DND-41 (cell line): ENCODE measurements at regions not wholly inside any gene's neighbourhood (a gene's known extent, or its start where the extent isn't known, plus 50 kb on each side); places are given as distances from the start of the nearest gene placed in this dataset.

Experiments used
- CTCF ChIP-seq: IDR thresholded peaks from 2 replicates; pipeline ENCODE4 v1.5.1; 2012; ENCODE audit warnings: borderline replicate concordance, low read length, moderate library complexity, mild to moderate bottlenecking; ENCODE audit not compliant: poor library complexity, severe bottlenecking; ENCODE audit errors: extremely low read depth
- EZH2 ChIP-seq: IDR thresholded peaks from 3 replicates; pipeline ENCODE4 v1.6.1; 2012; ENCODE audit warnings: borderline replicate concordance, low read depth, mild to moderate bottlenecking, moderate library complexity, low read length, inconsistent platforms; ENCODE audit not compliant: severe bottlenecking

DNA sequence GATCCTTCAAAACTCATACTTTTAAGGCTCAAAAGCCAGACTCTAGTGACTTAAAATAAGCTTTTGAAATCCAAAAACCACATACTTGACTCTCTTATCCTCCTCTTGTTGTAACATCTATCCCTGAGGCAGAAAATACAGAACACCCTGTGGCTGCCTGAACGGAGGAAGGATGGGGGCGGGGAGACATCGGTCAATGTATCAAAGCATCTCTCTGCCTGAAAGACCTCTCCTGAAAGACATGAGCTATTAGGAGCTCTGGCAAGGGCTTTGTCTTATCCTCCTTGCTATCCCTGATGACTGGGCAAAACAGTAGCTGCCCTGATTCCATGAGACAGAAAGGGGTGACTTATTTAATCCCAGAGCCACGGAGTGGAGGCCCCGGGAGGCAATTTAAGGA, 122.4 kb downstream of the MN1 start:
- TF ChIP-seq CTCF = no peak
- no peak for TF ChIP-seq EZH2
